ENCODE measurements at regions not wholly inside any gene's neighbourhood (a gene's known extent, or its start where the extent isn't known, plus 50 kb on each side); places are given as distances from the start of the nearest gene placed in this dataset.

GRCh38 chrX:799808-800207 lies 169.2 kb downstream of the SHOX start:
- TF ChIP-seq CTCF (IDR thresholded peaks at IDR 0.05) (no peak), POLR2A (IDR thresholded peaks at IDR 0.05) (no peak)

All from breast epithelium (tissue), 3 donors.